ENCODE measurements at regions not wholly inside any gene's neighbourhood (a gene's known extent, or its start where the extent isn't known, plus 50 kb on each side); places are given as distances from the start of the nearest gene placed in this dataset.
"Not testable (repeated sequence)": the region's sequence is repeated elsewhere in the genome, so short reads cannot be mapped to it uniquely, and the experiment has no call there.

- H3K4me3 ChIP-seq (ENCODE audit: insufficient read depth, low read depth, low read length); H3K4me1 ChIP-seq (ENCODE audit: control insufficient read depth, insufficient read depth, low read length); H3K36me3 ChIP-seq (ENCODE audit: control insufficient read depth, insufficient read depth, low read length); H3K9me3 ChIP-seq (ENCODE audit: control insufficient read depth, low read length); H3K27ac ChIP-seq (ENCODE audit: insufficient read depth, low read depth, low read length, poor library complexity, severe bottlenecking); H3K27me3 ChIP-seq (ENCODE audit: control insufficient read depth, insufficient read depth, low read length, poor library complexity, severe bottlenecking): not testable (repeated sequence)
- WGBS, 2 experiments: 95% methylated on average over 3 of the region's 3 CpGs
Observed at GRCh38 chr12:116327992-116328391, 50.5 kb upstream of the MED13L start.

GRCh38 chr12:116331876-116332275 is 54.4 kb upstream of the MED13L start:
- H3K4me3 ChIP-seq (ENCODE audit: insufficient read depth, low read depth, low read length): no peak overlapping the region
- H3K9me3 ChIP-seq (ENCODE audit: control insufficient read depth, low read length): no peaks in the 10 kb centered on the region
- WGBS, 2 experiments: 90 to 94% methylated on average over 2 of the region's 2 CpGs
- H3K36me3 ChIP-seq (ENCODE audit: control insufficient read depth, insufficient read depth, low read length): no peaks in the 10 kb centered on the region
- H3K4me1 ChIP-seq (ENCODE audit: control insufficient read depth, insufficient read depth, low read length): no peaks in the 10 kb centered on the region
- no peaks in the 10 kb centered on the region for H3K27me3 ChIP-seq (ENCODE audit: control insufficient read depth, insufficient read depth, low read length, poor library complexity, severe bottlenecking)
- H3K27ac ChIP-seq (ENCODE audit: insufficient read depth, low read depth, low read length, poor library complexity, severe bottlenecking): no peak overlapping the region

GRCh38 chr12:116332705-116333380 is 55.4 kb upstream of the MED13L start:
- Histone ChIP-seq H3K27ac (ENCODE audit: insufficient read depth, low read depth, low read length, poor library complexity, severe bottlenecking) (peak overlapping the region; percentile 51), H3K36me3 (ENCODE audit: control insufficient read depth, insufficient read depth, low read length) (no peaks in the 10 kb centered on the region), H3K9me3 (ENCODE audit: control insufficient read depth, low read length) (no peaks in the 10 kb centered on the region), H3K4me1 (ENCODE audit: control insufficient read depth, insufficient read depth, low read length) (no peaks in the 10 kb centered on the region), H3K27me3 (ENCODE audit: control insufficient read depth, insufficient read depth, low read length, poor library complexity, severe bottlenecking) (no peaks in the 10 kb centered on the region), H3K4me3 (ENCODE audit: insufficient read depth, low read depth, low read length) (no peak overlapping the region)
- 83 to 87% methylated on average over 11 of the region's 11 CpGs for WGBS, 2 experiments

GRCh38 chr12:116333402-116333801 is 55.9 kb upstream of the MED13L start:
- 70 to 77% methylated on average over 4 to 5 of the region's 5 CpGs for WGBS, 2 experiments
- H3K27ac ChIP-seq (ENCODE audit: insufficient read depth, low read depth, low read length, poor library complexity, severe bottlenecking): peak overlapping the region; percentile 51
- H3K4me1 ChIP-seq (ENCODE audit: control insufficient read depth, insufficient read depth, low read length): no peaks in the 10 kb centered on the region
- no peaks in the 10 kb centered on the region for H3K27me3 ChIP-seq (ENCODE audit: control insufficient read depth, insufficient read depth, low read length, poor library complexity, severe bottlenecking)
- no peak overlapping the region for H3K4me3 ChIP-seq (ENCODE audit: insufficient read depth, low read depth, low read length)
- no peaks in the 10 kb centered on the region for H3K9me3 ChIP-seq (ENCODE audit: control insufficient read depth, low read length)
- no peaks in the 10 kb centered on the region for H3K36me3 ChIP-seq (ENCODE audit: control insufficient read depth, insufficient read depth, low read length)

- 91% methylated on average over 10 to 11 of the region's 11 CpGs for WGBS, 2 experiments
- H3K27ac ChIP-seq (ENCODE audit: insufficient read depth, low read depth, low read length, poor library complexity, severe bottlenecking): no peak overlapping the region
- H3K9me3 ChIP-seq (ENCODE audit: control insufficient read depth, low read length): no peaks in the 10 kb centered on the region
- no peak overlapping the region for H3K4me3 ChIP-seq (ENCODE audit: insufficient read depth, low read depth, low read length)
- peaks cover 17% of the 10 kb centered on the region for H3K4me1 ChIP-seq (ENCODE audit: control insufficient read depth, insufficient read depth, low read length)
- H3K27me3 ChIP-seq (ENCODE audit: control insufficient read depth, insufficient read depth, low read length, poor library complexity, severe bottlenecking): no peaks in the 10 kb centered on the region
- H3K36me3 ChIP-seq (ENCODE audit: control insufficient read depth, insufficient read depth, low read length): no peaks in the 10 kb centered on the region
Observed at GRCh38 chr12:116336542-116337065, 59.1 kb upstream of the MED13L start.

GRCh38 chr12:116337312-116337711 is 59.8 kb upstream of the MED13L start:
- H3K4me1 ChIP-seq (ENCODE audit: control insufficient read depth, insufficient read depth, low read length): peaks cover 17% of the 10 kb centered on the region
- no peak overlapping the region for H3K27ac ChIP-seq (ENCODE audit: insufficient read depth, low read depth, low read length, poor library complexity, severe bottlenecking)
- no peak overlapping the region for H3K4me3 ChIP-seq (ENCODE audit: insufficient read depth, low read depth, low read length)
- no peaks in the 10 kb centered on the region for H3K36me3 ChIP-seq (ENCODE audit: control insufficient read depth, insufficient read depth, low read length)
- no peaks in the 10 kb centered on the region for H3K9me3 ChIP-seq (ENCODE audit: control insufficient read depth, low read length)
- WGBS, 2 experiments: 59 to 65% methylated on average over 9 of the region's 9 CpGs
- no peaks in the 10 kb centered on the region for H3K27me3 ChIP-seq (ENCODE audit: control insufficient read depth, insufficient read depth, low read length, poor library complexity, severe bottlenecking)

- Histone ChIP-seq H3K27ac (ENCODE audit: insufficient read depth, low read depth, low read length, poor library complexity, severe bottlenecking) (peak overlapping the region; percentile 67), H3K36me3 (ENCODE audit: control insufficient read depth, insufficient read depth, low read length) (no peaks in the 10 kb centered on the region), H3K27me3 (ENCODE audit: control insufficient read depth, insufficient read depth, low read length, poor library complexity, severe bottlenecking) (no peaks in the 10 kb centered on the region), H3K4me1 (ENCODE audit: control insufficient read depth, insufficient read depth, low read length) (peaks cover 17% of the 10 kb centered on the region), H3K9me3 (ENCODE audit: control insufficient read depth, low read length) (no peaks in the 10 kb centered on the region), H3K4me3 (ENCODE audit: insufficient read depth, low read depth, low read length) (no peak overlapping the region)
- WGBS, 2 experiments: 20 to 27% methylated on average over 11 of the region's 11 CpGs
Observed at GRCh38 chr12:116338064-116338846, 60.8 kb upstream of the MED13L start.

GRCh38 chr12:116339062-116339461 is 61.6 kb upstream of the MED13L start:
- peak overlapping the region; percentile 50 for H3K27ac ChIP-seq (ENCODE audit: insufficient read depth, low read depth, low read length, poor library complexity, severe bottlenecking)
- WGBS, 2 experiments: 83 to 96% methylated on average over 2 to 3 of the region's 3 CpGs

GRCh38 chr12:116339800-116340371 is 62.4 kb upstream of the MED13L start:
- no peak overlapping the region for H3K4me3 ChIP-seq (ENCODE audit: insufficient read depth, low read depth, low read length)
- H3K27me3 ChIP-seq (ENCODE audit: control insufficient read depth, insufficient read depth, low read length, poor library complexity, severe bottlenecking): no peaks in the 10 kb centered on the region
- H3K36me3 ChIP-seq (ENCODE audit: control insufficient read depth, insufficient read depth, low read length): no peaks in the 10 kb centered on the region
- H3K4me1 ChIP-seq (ENCODE audit: control insufficient read depth, insufficient read depth, low read length): peaks cover 17% of the 10 kb centered on the region
- 79 to 93% methylated on average over 3 of the region's 3 CpGs for WGBS, 2 experiments
- H3K9me3 ChIP-seq (ENCODE audit: control insufficient read depth, low read length): no peaks in the 10 kb centered on the region
- H3K27ac ChIP-seq (ENCODE audit: insufficient read depth, low read depth, low read length, poor library complexity, severe bottlenecking): peak overlapping the region; percentile 36

More at GRCh38 chr12:116339062-116339461, 61.6 kb upstream of the MED13L start:
- no peaks in the 10 kb centered on the region for H3K27me3 ChIP-seq (ENCODE audit: control insufficient read depth, insufficient read depth, low read length, poor library complexity, severe bottlenecking)
- H3K4me1 ChIP-seq (ENCODE audit: control insufficient read depth, insufficient read depth, low read length): peaks cover 17% of the 10 kb centered on the region
- no peak overlapping the region for H3K4me3 ChIP-seq (ENCODE audit: insufficient read depth, low read depth, low read length)
- no peaks in the 10 kb centered on the region for H3K36me3 ChIP-seq (ENCODE audit: control insufficient read depth, insufficient read depth, low read length)
- no peaks in the 10 kb centered on the region for H3K9me3 ChIP-seq (ENCODE audit: control insufficient read depth, low read length)

- 92 to 94% methylated on average over 1 of the region's 1 CpG for WGBS, 2 experiments
- H3K4me3 ChIP-seq (ENCODE audit: insufficient read depth, low read depth, low read length): no peak overlapping the region
Observed at GRCh38 chr12:116343331-116343884, 65.9 kb upstream of the MED13L start.

More at GRCh38 chr12:116343331-116343884, 65.9 kb upstream of the MED13L start:
- Histone ChIP-seq H3K36me3 (ENCODE audit: control insufficient read depth, insufficient read depth, low read length) (no peaks in the 10 kb centered on the region), H3K9me3 (ENCODE audit: control insufficient read depth, low read length) (no peaks in the 10 kb centered on the region), H3K27ac (ENCODE audit: insufficient read depth, low read depth, low read length, poor library complexity, severe bottlenecking) (no peak overlapping the region), H3K27me3 (ENCODE audit: control insufficient read depth, insufficient read depth, low read length, poor library complexity, severe bottlenecking) (no peaks in the 10 kb centered on the region), H3K4me1 (ENCODE audit: control insufficient read depth, insufficient read depth, low read length) (peaks cover 23% of the 10 kb centered on the region)
